Smooth muscle cell (in vitro differentiated cells): ENCODE measurements at regions not wholly inside any gene's neighbourhood (a gene's known extent, or its start where the extent isn't known, plus 50 kb on each side); places are given as distances from the start of the nearest gene placed in this dataset.

Experiments used
- DNase-seq: peaks from one replicate; lab custom pipeline; 2025; ENCODE audit not compliant: unreplicated experiment; lab: John Stamatoyannopoulos, UW
- H2AFZ ChIP-seq: fragments of 200-600 bp; sonication (generic); 2 replicates; pipeline ENCODE4 v1.6.0; 2016; ENCODE audit warnings: antibody characterized with exemption, low read depth, mild to moderate bottlenecking
- H3F3A ChIP-seq: fragments of 200-600 bp; sonication (generic); 2 replicates; pipeline ENCODE4 v1.6.0; 2017; ENCODE audit warnings: antibody characterized with exemption, low read depth
- H3K27ac ChIP-seq: fragments of 200-600 bp; sonication (generic); 2 replicates; pipeline ENCODE4 v1.5.1; 2016; ENCODE audit warnings: low read depth, mild to moderate bottlenecking
- H3K27me3 ChIP-seq: fragments of 200-600 bp; sonication (generic); 2 replicates; pipeline ENCODE4 v1.6.1; 2016; ENCODE audit warnings: low read depth, mild to moderate bottlenecking
- H3K36me3 ChIP-seq: fragments of 200-600 bp; sonication (generic); 2 replicates; pipeline ENCODE4 v1.5.1; 2016; ENCODE audit warnings: low read depth
- H3K4me1 ChIP-seq: fragments of 200-600 bp; sonication (generic); 2 replicates; pipeline ENCODE4 v1.5.1; 2016; ENCODE audit warnings: low read depth
- H3K4me2 ChIP-seq: fragments of 200-600 bp; sonication (generic); 2 replicates; pipeline ENCODE4 v1.6.0; 2016; ENCODE audit warnings: mild to moderate bottlenecking
- H3K4me3 ChIP-seq: fragments of 200-600 bp; sonication (generic); 2 replicates; pipeline ENCODE4 v1.5.1; 2016; ENCODE audit warnings: mild to moderate bottlenecking
- H3K79me2 ChIP-seq: fragments of 200-600 bp; sonication (generic); 2 replicates; pipeline ENCODE4 v1.6.0; 2016; ENCODE audit warnings: low read depth, mild to moderate bottlenecking
- H3K9ac ChIP-seq: fragments of 200-600 bp; sonication (generic); 2 replicates; pipeline ENCODE4 v1.6.0; 2016; ENCODE audit warnings: low read depth
- H3K9me3 ChIP-seq: fragments of 200-600 bp; sonication (generic); replicated peaks from 2 replicates; pipeline ENCODE4 v1.5.1; 2016; ENCODE audit warnings: low read depth
- H4K20me1 ChIP-seq: fragments of 200-600 bp; sonication (generic); 2 replicates; pipeline ENCODE4 v1.6.0; 2016; ENCODE audit warnings: low read depth
- WGBS: methylation state at CpG from one replicate; pipeline ENCODE4 v1.1.7; 2016; ENCODE audit warnings: low lambda C conversion rate; 5-methylcytosine and 5-hydroxymethylcytosine counted together
- TF ChIP-seq, protein P1 (sequence below): fragments of 200-600 bp; sonication (generic); IDR thresholded peaks from 2 replicates; pipeline ENCODE4 v1.5.1; 2017; ENCODE audit warnings: borderline replicate concordance, mild to moderate bottlenecking, antibody characterized with exemption; ENCODE audit not compliant: insufficient read depth, poor library complexity, severe bottlenecking

DNA sequence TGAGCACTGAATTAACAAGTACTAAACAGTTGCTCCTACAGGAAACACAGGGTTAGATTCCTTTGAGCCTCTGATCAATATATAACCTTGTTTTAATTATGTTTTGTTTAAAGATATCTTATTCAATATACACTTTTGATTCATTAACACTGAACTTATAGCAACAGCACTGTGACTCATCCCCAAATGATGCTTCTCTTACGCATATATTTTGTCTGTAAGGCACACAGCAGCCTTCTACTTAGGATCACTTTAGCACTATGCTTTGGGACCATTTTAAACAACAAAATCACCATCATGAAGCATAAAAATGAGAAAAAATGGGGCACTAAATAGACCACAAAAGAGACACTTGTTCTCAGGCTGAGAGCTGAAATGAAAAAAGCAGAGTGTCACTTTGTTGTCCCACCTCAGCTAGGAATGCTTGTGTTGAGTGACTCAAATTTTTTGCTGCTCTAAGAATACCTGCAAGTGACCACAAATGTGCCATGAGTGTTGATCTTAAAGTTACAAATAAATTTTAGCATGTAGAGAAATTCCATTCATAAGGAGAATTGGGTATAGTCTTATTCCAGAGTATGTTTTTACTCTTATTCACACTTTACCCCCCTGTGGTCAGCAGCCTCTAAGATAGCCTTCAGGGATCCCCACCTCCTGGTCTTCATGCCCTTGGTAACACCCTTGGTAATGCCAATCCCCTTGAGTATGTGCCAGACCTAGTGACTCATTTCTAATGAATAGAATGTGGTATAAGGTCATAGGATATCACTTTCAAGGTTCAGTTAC, 252.7 kb upstream of the IL12B start:
- no peak overlapping the region for H3K4me3 ChIP-seq
- H3K9ac ChIP-seq: peak overlapping the region; percentile 23
- H3K27me3 ChIP-seq: no peaks in the 10 kb centered on the region
- H3K79me2 ChIP-seq: no peaks in the 10 kb centered on the region
- no peak overlapping the region for H3K4me2 ChIP-seq
- TF ChIP-seq, protein P1, sequence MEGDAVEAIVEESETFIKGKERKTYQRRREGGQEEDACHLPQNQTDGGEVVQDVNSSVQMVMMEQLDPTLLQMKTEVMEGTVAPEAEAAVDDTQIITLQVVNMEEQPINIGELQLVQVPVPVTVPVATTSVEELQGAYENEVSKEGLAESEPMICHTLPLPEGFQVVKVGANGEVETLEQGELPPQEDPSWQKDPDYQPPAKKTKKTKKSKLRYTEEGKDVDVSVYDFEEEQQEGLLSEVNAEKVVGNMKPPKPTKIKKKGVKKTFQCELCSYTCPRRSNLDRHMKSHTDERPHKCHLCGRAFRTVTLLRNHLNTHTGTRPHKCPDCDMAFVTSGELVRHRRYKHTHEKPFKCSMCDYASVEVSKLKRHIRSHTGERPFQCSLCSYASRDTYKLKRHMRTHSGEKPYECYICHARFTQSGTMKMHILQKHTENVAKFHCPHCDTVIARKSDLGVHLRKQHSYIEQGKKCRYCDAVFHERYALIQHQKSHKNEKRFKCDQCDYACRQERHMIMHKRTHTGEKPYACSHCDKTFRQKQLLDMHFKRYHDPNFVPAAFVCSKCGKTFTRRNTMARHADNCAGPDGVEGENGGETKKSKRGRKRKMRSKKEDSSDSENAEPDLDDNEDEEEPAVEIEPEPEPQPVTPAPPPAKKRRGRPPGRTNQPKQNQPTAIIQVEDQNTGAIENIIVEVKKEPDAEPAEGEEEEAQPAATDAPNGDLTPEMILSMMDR: no peak
- no peaks in the 10 kb centered on the region for H3K9me3 ChIP-seq
- no peaks in the 10 kb centered on the region for H3K4me1 ChIP-seq
- H3K27ac ChIP-seq: peak overlapping the region; percentile 47
- no peak overlapping the region for H2AFZ ChIP-seq
- WGBS: 31% methylated on average over 1 of the region's 1 CpG
- no peaks in the 10 kb centered on the region for H4K20me1 ChIP-seq
- no peaks in the 10 kb centered on the region for H3K36me3 ChIP-seq
- DNase-seq: no peak
- no peaks in the 10 kb centered on the region for H3F3A ChIP-seq

- TF ChIP-seq, protein P1: no peak
- Histone ChIP-seq H3K4me1 (no peaks in the 10 kb centered on the region), H3K79me2 (no peaks in the 10 kb centered on the region), H3K4me2 (no peak overlapping the region), H3F3A (no peaks in the 10 kb centered on the region), H3K9me3 (no peaks in the 10 kb centered on the region), H2AFZ (no peak overlapping the region), H3K27me3 (no peaks in the 10 kb centered on the region), H3K27ac (no peak overlapping the region), H4K20me1 (no peaks in the 10 kb centered on the region), H3K36me3 (no peaks in the 10 kb centered on the region), H3K4me3 (no peak overlapping the region), H3K9ac (no peak overlapping the region)
- no peak for DNase-seq
- 86% methylated on average over 5 of the region's 5 CpGs for WGBS
Observed at GRCh38 chr5:159586921-159587320, 256.6 kb upstream of the IL12B start.

GRCh38 chr5:159588941-159589340, 258.7 kb upstream of the IL12B start:
- WGBS: 93% methylated on average over 6 of the region's 6 CpGs
- no peak for DNase-seq
- H3K27me3 ChIP-seq: no peaks in the 10 kb centered on the region

More at GRCh38 chr5:159588941-159589340, 258.7 kb upstream of the IL12B start:
- Histone ChIP-seq H3K36me3 (no peaks in the 10 kb centered on the region), H4K20me1 (no peaks in the 10 kb centered on the region), H2AFZ (no peak overlapping the region), H3K4me1 (no peaks in the 10 kb centered on the region), H3K4me3 (no peak overlapping the region), H3K79me2 (no peaks in the 10 kb centered on the region), H3F3A (no peaks in the 10 kb centered on the region), H3K9me3 (no peaks in the 10 kb centered on the region), H3K27ac (no peak overlapping the region), H3K4me2 (no peak overlapping the region), H3K9ac (no peak overlapping the region)
- TF ChIP-seq, protein P1: no peak
